Keratinocyte (primary cell): ENCODE measurements at regions not wholly inside any gene's neighbourhood (a gene's known extent, or its start where the extent isn't known, plus 50 kb on each side); places are given as distances from the start of the nearest gene placed in this dataset.

Source experiments
- DNase-seq: peaks from one replicate; pipeline ENCODE4 v3.0.0-alpha.2; 2011; ENCODE audit warnings: low read depth, missing footprints, low spot score
- FAIRE-seq: peaks from 2 replicates; lab custom pipeline; 2011; peaks lifted over from hg19 to GRCh38; lab: Jason Lieb, UNC
- H2AFZ ChIP-seq: 2 replicates; pipeline ENCODE4 v1.6.0; 2012; ENCODE audit warnings: low read length, control low read depth, inconsistent platforms; ENCODE audit not compliant: control insufficient read depth
- H3K27ac ChIP-seq: 2 replicates; pipeline ENCODE4 v1.5.1; 2011; ENCODE audit warnings: low read length; ENCODE audit not compliant: control insufficient read depth, insufficient read depth
- H3K27me3 ChIP-seq: 3 replicates; pipeline ENCODE4 v1.6.0; 2011; ENCODE audit warnings: low read length; ENCODE audit not compliant: control insufficient read depth, insufficient read depth; ENCODE audit errors: extremely low read depth
- H3K36me3 ChIP-seq, 2 experiments: 2 replicates in 1 of 2; 3 replicates in 1 of 2; pipeline ENCODE4 v1.5.1; 2011; ENCODE audit warnings: low read length in 2 of 2, mild to moderate bottlenecking in 1 of 2; ENCODE audit not compliant: control insufficient read depth in 2 of 2, insufficient read depth in 2 of 2; ENCODE audit errors: extremely low read depth in 1 of 2
- H3K4me1 ChIP-seq: 3 replicates; pipeline ENCODE4 v1.5.1; 2011; ENCODE audit warnings: low read length; ENCODE audit not compliant: control insufficient read depth, insufficient read depth; ENCODE audit errors: extremely low read depth
- H3K4me2 ChIP-seq: 3 replicates; pipeline ENCODE4 v1.6.0; 2011; ENCODE audit warnings: low read depth, low read length; ENCODE audit not compliant: control insufficient read depth, insufficient read depth; ENCODE audit errors: extremely low read depth
- H3K4me3 ChIP-seq, 3 experiments: fragments of 200-600 bp in 1 of 3; sonication (generic) in 1 of 3; 2 replicates in 2 of 3; 3 replicates in 1 of 3; pipeline ENCODE4 v1.5.1; 2011 to 2016; ENCODE audit warnings: low read length in 3 of 3, mild to moderate bottlenecking in 3 of 3, control low read depth in 2 of 3, inconsistent platforms in 1 of 3, low read depth in 1 of 3, mixed read lengths in 1 of 3, mixed run types in 1 of 3, moderate library complexity in 1 of 3; ENCODE audit not compliant: control insufficient read depth in 2 of 3, insufficient read depth in 2 of 3; ENCODE audit errors: extremely low read depth in 1 of 3
- H3K79me2 ChIP-seq: 2 replicates; pipeline ENCODE4 v1.6.0; 2012; ENCODE audit warnings: low read length; ENCODE audit not compliant: control insufficient read depth, insufficient read depth
- H3K9ac ChIP-seq: 3 replicates; pipeline ENCODE4 v1.6.0; 2011; ENCODE audit warnings: low read length; ENCODE audit not compliant: control insufficient read depth, insufficient read depth; ENCODE audit errors: extremely low read depth
- H3K9me1 ChIP-seq: 3 replicates; pipeline ENCODE4 v1.6.0; 2011; ENCODE audit warnings: low read length; ENCODE audit not compliant: control insufficient read depth, insufficient read depth; ENCODE audit errors: extremely low read depth
- H3K9me3 ChIP-seq: 2 replicates; pipeline ENCODE4 v1.5.1; 2012; ENCODE audit warnings: low read depth, low read length; ENCODE audit not compliant: control insufficient read depth
- H4K20me1 ChIP-seq: 3 replicates; pipeline ENCODE4 v1.6.0; 2011; ENCODE audit warnings: low read length; ENCODE audit not compliant: control insufficient read depth, insufficient read depth; ENCODE audit errors: extremely low read depth
- CTCF ChIP-seq, 3 experiments: IDR thresholded peaks in 1 of 3; conservative IDR thresholded peaks in 1 of 3; optimal IDR thresholded peaks in 1 of 3; 2 replicates in 2 of 3; 3 replicates in 1 of 3; pipeline versions ENCODE3 to v1.5.1; 2011; ENCODE audit warnings: low read length in 3 of 3, mild to moderate bottlenecking in 3 of 3, moderate library complexity in 2 of 3, control low read depth in 1 of 3, inconsistent platforms in 1 of 3; ENCODE audit not compliant: insufficient read depth in 2 of 3; ENCODE audit errors: extremely low read depth in 1 of 3
- EZH2 ChIP-seq: IDR thresholded peaks from one replicate; pipeline ENCODE4 v1.6.1; 2012; ENCODE audit warnings: inconsistent platforms, mild to moderate bottlenecking, low read length, moderate library complexity
- dilution Hi-C: fragments of 300-500 bp; cut with MboI; formaldehyde crosslinking; loops from one replicate; pipeline ENCODE4 v1.7.0; 2020; ENCODE audit warnings: low sequenced_read_pairs; ENCODE audit not compliant: extremely low pct_ligation_motif_present

- Histone ChIP-seq H3K4me3 (no peak overlapping the region), H3K9ac (no peak overlapping the region), H3K27me3 (no peaks in the 10 kb centered on the region), H3K79me2 (no peaks in the 10 kb centered on the region), H4K20me1 (no peaks in the 10 kb centered on the region), H3K9me3 (no peaks in the 10 kb centered on the region), H3K4me2 (no peak overlapping the region), H3K36me3 (no peaks in the 10 kb centered on the region), H3K4me1 (no peaks in the 10 kb centered on the region), H2AFZ (no peak overlapping the region), H3K27ac (no peak overlapping the region), H3K9me1 (no peaks in the 10 kb centered on the region)
- no peak for TF ChIP-seq EZH2
- no peak for TF ChIP-seq CTCF (optimal IDR thresholded peaks at IDR 0.05 in 1 of 3, IDR thresholded peaks at IDR 0.05 in 1 of 3, conservative IDR thresholded peaks at IDR 0.05 in 1 of 3; ENCODE audit: extremely low read depth in 1 of 3, insufficient read depth in 2 of 3, low read length in 3 of 3)
- no peak for FAIRE-seq
- dilution Hi-C loops: no loop called here
- no peak for DNase-seq
Measured at GRCh38 chr4:133476063-133476462, 327.0 kb downstream of the PCDH10 start.

DNA sequence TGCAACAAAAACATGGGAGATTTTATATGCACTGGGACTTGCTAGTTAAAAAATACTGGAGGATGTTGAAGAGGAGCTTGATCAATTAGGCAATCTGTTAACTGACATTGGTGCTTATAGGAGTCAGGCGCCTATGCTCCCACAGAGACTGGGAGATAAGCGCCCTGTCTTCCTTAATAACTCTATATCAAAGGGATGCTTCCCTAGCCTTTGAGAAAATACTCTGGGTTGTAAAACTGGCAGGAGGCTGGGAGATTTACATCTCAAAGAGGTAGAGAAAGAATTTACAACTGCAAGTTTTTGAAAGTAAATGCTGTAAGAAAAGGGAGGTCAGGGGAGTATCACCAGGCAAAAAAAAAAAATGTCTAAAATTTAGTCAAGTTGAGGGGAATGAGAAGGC lies 325.4 kb downstream of the PCDH10 start:
- Histone ChIP-seq H3K9me1 (no peaks in the 10 kb centered on the region), H3K9ac (no peak overlapping the region), H3K36me3 (no peaks in the 10 kb centered on the region), H3K4me1 (no peaks in the 10 kb centered on the region), H3K79me2 (no peaks in the 10 kb centered on the region), H3K9me3 (no peaks in the 10 kb centered on the region), H3K4me3 (no peak overlapping the region), H3K27ac (no peak overlapping the region), H4K20me1 (no peaks in the 10 kb centered on the region), H3K4me2 (no peak overlapping the region), H2AFZ (no peak overlapping the region), H3K27me3 (no peaks in the 10 kb centered on the region)
- TF ChIP-seq CTCF (optimal IDR thresholded peaks at IDR 0.05 in 1 of 3, IDR thresholded peaks at IDR 0.05 in 1 of 3, conservative IDR thresholded peaks at IDR 0.05 in 1 of 3; ENCODE audit: extremely low read depth in 1 of 3, insufficient read depth in 2 of 3, low read length in 3 of 3): no peak
- no peak for TF ChIP-seq EZH2
- DNase-seq (no peak), FAIRE-seq (no peak)
- dilution Hi-C loops: no loop called here
